ENCODE measurements at regions not wholly inside any gene's neighbourhood (a gene's known extent, or its start where the extent isn't known, plus 50 kb on each side); places are given as distances from the start of the nearest gene placed in this dataset.

DNA sequence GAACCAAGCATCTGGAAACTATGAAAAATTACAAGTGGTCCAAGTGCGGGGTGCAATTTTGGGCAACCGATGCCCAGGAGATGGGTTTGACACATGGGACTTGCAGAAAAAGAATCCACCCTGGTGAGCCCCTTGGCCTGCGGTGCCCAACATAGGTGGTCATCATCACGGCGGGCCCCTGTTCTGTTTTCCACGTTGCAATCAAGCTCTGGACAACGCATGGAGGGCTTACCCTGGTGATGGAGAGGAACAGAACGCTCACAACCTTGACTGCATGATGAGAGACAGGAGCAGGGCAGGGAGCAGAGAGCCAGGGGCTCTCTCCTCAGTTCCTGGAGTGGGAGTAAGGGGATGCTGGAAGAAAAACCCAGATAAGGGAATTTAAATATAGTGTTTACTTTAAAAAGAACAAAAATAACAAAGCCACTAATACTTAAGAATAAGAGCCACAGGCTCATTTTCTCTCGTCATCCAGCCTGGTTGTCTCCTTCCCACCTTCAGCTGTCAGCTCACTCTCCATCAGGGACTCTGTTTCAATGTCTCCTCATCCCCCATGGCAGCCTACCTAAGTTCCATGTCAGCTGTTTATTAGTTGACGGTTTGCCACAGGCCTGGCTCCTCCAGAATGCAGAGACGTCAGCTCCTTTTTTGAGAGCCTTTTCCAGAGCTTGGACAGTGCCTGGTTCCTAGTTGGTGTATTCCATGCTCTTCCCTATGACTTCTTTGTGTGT lies 172.1 kb downstream of the GADD45G start:
- Histone ChIP-seq H3K36me3 (ENCODE audit: low read depth) (no peaks in the 10 kb centered on the region), H3K4me1 (ENCODE audit: low read depth) (no peaks in the 10 kb centered on the region), H3K4me3 (no peak overlapping the region), H3K9me3 (no peaks in the 10 kb centered on the region)
- DNase-seq (no peak), ATAC-seq (no peak)
- TF ChIP-seq, protein P1, sequence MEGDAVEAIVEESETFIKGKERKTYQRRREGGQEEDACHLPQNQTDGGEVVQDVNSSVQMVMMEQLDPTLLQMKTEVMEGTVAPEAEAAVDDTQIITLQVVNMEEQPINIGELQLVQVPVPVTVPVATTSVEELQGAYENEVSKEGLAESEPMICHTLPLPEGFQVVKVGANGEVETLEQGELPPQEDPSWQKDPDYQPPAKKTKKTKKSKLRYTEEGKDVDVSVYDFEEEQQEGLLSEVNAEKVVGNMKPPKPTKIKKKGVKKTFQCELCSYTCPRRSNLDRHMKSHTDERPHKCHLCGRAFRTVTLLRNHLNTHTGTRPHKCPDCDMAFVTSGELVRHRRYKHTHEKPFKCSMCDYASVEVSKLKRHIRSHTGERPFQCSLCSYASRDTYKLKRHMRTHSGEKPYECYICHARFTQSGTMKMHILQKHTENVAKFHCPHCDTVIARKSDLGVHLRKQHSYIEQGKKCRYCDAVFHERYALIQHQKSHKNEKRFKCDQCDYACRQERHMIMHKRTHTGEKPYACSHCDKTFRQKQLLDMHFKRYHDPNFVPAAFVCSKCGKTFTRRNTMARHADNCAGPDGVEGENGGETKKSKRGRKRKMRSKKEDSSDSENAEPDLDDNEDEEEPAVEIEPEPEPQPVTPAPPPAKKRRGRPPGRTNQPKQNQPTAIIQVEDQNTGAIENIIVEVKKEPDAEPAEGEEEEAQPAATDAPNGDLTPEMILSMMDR (IDR thresholded peaks at IDR 0.05): no peak
- intact Hi-C loops (cut with DNase I, micrococcal nuclease): no loop called here

DNA sequence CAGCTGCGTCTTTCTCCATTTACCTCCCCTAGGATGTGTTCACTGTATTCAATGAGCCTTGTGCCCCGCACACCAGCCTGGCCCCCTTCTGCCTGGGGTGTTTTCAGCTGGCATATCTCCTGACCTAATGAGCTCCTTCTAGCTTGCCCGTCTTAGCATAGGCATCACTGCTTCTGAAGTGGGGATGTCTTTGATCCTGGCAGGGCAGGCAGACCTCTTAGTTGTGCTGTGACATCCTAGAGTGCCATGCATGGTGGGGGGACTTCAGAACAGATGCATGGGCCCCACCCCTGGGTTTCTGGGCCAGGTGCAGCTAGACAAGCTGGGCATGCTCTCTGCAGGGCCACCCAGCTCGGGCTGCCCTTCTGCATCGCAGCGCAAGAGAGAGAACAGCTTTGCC lies 172.7 kb downstream of the GADD45G start:
- Histone ChIP-seq H3K4me3 (no peak overlapping the region), H3K9me3 (no peaks in the 10 kb centered on the region), H3K4me1 (ENCODE audit: low read depth) (no peaks in the 10 kb centered on the region), H3K36me3 (ENCODE audit: low read depth) (no peaks in the 10 kb centered on the region)
- no peak for ATAC-seq
- DNase-seq: no peak
- intact Hi-C loops (cut with DNase I, micrococcal nuclease): no loop called here
- TF ChIP-seq, protein P1 (IDR thresholded peaks at IDR 0.05): no peak

DNA sequence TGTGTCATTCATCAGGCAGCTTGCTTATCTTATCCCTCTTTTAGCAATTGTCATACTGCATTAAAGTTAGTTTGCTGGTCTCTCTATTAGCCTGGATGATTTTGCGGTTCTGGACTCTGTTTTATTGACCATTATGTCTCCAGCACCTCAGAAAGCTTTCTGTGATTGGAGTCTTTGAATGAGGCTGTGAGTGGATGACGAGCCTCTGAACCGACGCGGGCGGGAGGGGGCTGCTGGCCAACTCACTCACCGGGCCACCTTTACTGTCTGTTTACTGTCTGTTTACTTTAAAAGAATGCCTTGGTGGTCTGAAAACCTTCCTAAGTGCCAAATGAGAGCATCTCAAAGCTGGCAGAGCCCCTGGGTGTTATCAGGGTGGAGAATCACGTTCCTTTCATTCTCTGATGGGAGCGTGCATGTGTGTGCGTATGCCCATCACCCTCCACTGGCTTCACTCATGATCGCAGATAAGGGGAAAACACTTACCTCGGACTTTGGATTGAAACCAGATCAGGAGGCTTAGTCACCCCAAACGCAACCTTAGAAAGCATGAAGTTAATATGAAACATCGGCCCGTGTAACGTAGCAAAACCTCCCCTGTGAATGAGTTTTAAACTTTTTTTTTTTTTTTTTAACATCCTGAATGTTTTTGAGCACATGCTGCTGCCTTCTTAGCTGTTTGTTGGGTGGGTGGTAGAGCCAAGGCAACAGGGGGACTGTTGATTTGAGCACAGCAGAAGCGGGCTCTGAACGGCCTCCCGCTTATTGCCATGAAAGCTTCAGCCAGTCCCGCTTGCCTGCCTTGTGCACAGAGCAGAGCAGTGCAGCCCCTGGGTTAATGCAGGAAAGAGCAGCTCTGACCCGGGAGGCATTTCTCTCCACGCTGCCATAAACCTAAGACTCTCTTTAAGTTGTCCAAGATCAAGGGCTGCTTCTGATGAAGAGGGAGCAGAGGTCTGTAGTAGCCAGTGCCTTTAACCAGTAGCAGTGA lies 173.6 kb downstream of the GADD45G start:
- no peak for DNase-seq
- Histone ChIP-seq H3K36me3 (ENCODE audit: low read depth) (no peaks in the 10 kb centered on the region), H3K4me1 (ENCODE audit: low read depth) (no peaks in the 10 kb centered on the region), H3K9me3 (no peaks in the 10 kb centered on the region), H3K4me3 (no peak overlapping the region)
- TF ChIP-seq, protein P1 (IDR thresholded peaks at IDR 0.05): no peak
- peak; percentile 22 for ATAC-seq
- intact Hi-C loops (cut with DNase I, micrococcal nuclease): no loop called here

DNA sequence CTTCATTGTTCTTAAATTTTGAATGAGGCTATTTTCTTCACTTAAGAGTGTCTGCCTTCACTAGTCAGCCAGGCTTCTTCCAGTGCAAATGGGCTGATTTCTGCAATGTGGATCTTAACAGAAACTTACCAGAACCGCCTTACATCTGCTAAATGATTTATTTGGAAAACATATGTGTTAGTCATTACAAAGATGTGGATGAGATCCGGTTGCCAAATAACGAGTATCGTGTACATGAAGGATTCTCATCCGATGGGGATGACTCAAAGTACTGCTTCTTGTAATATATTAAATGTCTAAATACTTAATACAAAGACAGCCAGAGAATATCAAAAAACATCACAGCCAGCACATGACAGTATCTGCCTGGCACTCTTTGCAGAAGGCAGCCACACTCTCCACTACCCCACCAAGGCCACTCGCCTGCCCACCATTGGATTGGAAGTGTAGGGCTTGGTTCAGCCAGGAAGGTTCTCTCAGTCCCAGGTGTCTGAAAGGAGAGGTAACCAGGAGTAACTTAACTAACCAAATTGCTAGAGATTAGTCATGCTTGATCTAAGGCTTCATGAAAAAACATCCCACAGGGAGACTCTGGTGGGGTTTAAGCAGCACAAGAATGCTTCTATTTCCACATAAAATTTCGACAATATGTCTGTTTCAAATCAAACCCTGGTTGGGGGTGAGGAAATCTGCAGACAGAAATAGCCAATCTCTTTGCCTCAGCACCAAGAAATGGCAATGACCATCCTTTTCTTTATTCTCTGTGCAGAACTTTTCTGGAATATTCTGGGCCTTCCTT lies 174.8 kb downstream of the GADD45G start:
- Histone ChIP-seq H3K9me3 (no peaks in the 10 kb centered on the region), H3K4me1 (ENCODE audit: low read depth) (no peaks in the 10 kb centered on the region), H3K36me3 (ENCODE audit: low read depth) (no peaks in the 10 kb centered on the region), H3K4me3 (no peak overlapping the region)
- TF ChIP-seq, protein P1 (IDR thresholded peaks at IDR 0.05): no peak
- intact Hi-C loops (cut with DNase I, micrococcal nuclease): no loop called here
- no peak for DNase-seq
- no peak for ATAC-seq

DNA sequence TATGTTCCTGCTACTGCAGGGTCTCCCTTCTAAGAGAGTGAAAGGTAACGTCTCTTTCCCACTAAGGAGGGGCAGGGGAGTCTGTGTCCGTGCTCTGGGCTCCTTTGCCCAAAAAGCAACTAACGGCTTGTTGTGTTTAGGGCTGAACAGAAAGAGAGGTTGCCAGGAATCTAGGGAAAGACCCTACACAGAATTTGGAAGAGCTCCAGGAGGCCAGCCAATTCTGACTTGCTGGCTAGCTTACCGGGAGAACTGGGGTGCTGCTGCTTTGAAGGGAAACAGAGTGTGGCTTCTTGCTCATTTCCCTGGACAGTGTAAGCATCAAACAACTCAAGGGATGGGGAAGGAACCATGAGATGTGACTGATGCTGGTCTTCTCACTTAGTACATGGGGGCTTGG lies 176.1 kb downstream of the GADD45G start:
- H3K4me1 ChIP-seq (ENCODE audit: low read depth): no peaks in the 10 kb centered on the region
- TF ChIP-seq, protein P1 (IDR thresholded peaks at IDR 0.05): no peak
- no peak for DNase-seq
- intact Hi-C loops (cut with DNase I, micrococcal nuclease): no loop called here
- no peak for ATAC-seq
- H3K9me3 ChIP-seq: no peaks in the 10 kb centered on the region
- no peaks in the 10 kb centered on the region for H3K36me3 ChIP-seq (ENCODE audit: low read depth)
- H3K4me3 ChIP-seq: no peak overlapping the region
